ENCODE measurements at regions not wholly inside any gene's neighbourhood (a gene's known extent, or its start where the extent isn't known, plus 50 kb on each side); places are given as distances from the start of the nearest gene placed in this dataset.

DNA sequence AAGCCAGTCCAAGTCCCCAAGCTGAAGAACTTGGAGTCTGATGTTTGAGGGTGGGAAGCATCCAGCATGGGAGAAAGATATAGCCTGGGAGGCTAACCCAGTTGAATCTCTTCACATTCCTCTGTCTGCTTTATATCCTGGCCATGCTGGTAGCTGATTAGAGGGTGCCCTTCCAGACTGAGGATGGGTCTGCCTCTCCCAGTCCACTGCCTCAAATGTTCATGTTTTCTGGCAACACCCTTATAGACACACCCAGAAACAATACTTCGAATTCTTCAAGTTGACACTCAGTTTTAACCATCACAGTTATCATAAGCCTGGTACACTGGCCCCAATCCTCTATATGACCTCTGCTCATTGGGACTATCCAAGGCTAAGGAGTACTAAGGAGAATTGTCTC, 124.1 kb upstream of the WDR1 start:
- ATAC-seq (no peak), DNase-seq (ENCODE audit: low spot score) (no peak)
- no peaks in the 10 kb centered on the region for H3K36me3 ChIP-seq (ENCODE audit: insufficient read depth)
- no peaks in the 10 kb centered on the region for H3K4me1 ChIP-seq (ENCODE audit: insufficient read depth)
- Mint-ChIP-seq H3K27me3 (ENCODE audit: insufficient read depth, low read depth, poor library complexity) (no peaks in the 10 kb centered on the region), H3K9me3 (no peaks in the 10 kb centered on the region), H3K4me1 (no peaks in the 10 kb centered on the region), H3K4me3 (no peak overlapping the region), H3K36me3 (ENCODE audit: low read depth) (no peaks in the 10 kb centered on the region), H3K27ac (no peak overlapping the region)
- no peak overlapping the region for H3K4me3 ChIP-seq
- H2AFZ ChIP-seq, result no peak overlapping the region
- H3K27me3 ChIP-seq (ENCODE audit: insufficient read depth), result no peaks in the 10 kb centered on the region
- H3K27ac ChIP-seq (ENCODE audit: low read depth), result no peak overlapping the region
- H4K20me1 ChIP-seq (replicated peaks; ENCODE audit: insufficient read depth), result no peaks in the 10 kb centered on the region
- no peak for TF ChIP-seq CREB1 (CRISPR knock-in tag; IDR thresholded peaks at IDR 0.05; ENCODE audit: low read depth)
- TF ChIP-seq, protein P1, sequence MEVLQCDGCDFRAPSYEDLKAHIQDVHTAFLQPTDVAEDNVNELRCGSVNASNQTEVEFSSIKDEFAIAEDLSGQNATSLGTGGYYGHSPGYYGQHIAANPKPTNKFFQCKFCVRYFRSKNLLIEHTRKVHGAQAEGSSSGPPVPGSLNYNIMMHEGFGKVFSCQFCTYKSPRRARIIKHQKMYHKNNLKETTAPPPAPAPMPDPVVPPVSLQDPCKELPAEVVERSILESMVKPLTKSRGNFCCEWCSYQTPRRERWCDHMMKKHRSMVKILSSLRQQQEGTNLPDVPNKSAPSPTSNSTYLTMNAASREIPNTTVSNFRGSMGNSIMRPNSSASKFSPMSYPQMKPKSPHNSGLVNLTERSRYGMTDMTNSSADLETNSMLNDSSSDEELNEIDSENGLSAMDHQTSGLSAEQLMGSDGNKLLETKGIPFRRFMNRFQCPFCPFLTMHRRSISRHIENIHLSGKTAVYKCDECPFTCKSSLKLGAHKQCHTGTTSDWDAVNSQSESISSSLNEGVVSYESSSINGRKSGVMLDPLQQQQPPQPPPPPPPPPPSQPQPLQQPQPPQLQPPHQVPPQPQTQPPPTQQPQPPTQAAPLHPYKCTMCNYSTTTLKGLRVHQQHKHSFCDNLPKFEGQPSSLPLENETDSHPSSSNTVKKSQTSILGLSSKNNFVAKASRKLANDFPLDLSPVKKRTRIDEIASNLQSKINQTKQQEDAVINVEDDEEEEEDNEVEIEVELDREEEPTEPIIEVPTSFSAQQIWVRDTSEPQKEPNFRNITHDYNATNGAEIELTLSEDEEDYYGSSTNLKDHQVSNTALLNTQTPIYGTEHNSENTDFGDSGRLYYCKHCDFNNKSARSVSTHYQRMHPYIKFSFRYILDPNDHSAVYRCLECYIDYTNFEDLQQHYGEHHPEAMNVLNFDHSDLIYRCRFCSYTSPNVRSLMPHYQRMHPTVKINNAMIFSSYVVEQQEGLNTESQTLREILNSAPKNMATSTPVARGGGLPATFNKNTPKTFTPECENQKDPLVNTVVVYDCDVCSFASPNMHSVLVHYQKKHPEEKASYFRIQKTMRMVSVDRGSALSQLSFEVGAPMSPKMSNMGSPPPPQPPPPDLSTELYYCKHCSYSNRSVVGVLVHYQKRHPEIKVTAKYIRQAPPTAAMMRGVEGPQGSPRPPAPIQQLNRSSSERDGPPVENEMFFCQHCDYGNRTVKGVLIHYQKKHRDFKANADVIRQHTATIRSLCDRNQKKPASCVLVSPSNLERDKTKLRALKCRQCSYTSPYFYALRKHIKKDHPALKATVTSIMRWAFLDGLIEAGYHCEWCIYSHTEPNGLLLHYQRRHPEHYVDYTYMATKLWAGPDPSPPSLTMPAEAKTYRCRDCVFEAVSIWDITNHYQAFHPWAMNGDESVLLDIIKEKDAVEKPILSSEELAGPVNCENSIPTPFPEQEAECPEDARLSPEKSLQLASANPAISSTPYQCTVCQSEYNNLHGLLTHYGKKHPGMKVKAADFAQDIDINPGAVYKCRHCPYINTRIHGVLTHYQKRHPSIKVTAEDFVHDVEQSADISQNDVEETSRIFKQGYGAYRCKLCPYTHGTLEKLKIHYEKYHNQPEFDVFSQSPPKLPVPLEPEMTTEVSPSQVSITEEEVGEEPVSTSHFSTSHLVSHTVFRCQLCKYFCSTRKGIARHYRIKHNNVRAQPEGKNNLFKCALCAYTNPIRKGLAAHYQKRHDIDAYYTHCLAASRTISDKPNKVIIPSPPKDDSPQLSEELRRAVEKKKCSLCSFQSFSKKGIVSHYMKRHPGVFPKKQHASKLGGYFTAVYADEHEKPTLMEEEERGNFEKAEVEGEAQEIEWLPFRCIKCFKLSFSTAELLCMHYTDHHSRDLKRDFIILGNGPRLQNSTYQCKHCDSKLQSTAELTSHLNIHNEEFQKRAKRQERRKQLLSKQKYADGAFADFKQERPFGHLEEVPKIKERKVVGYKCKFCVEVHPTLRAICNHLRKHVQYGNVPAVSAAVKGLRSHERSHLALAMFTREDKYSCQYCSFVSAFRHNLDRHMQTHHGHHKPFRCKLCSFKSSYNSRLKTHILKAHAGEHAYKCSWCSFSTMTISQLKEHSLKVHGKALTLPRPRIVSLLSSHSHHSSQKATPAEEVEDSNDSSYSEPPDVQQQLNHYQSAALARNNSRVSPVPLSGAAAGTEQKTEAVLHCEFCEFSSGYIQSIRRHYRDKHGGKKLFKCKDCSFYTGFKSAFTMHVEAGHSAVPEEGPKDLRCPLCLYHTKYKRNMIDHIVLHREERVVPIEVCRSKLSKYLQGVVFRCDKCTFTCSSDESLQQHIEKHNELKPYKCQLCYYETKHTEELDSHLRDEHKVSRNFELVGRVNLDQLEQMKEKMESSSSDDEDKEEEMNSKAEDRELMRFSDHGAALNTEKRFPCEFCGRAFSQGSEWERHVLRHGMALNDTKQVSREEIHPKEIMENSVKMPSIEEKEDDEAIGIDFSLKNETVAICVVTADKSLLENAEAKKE (CRISPR knock-in tag; IDR thresholded peaks at IDR 0.05), result no peak
- TF ChIP-seq ETS1 (IDR thresholded peaks at IDR 0.05), result no peak
- no peak for TF ChIP-seq POLR2AphosphoS5 (IDR thresholded peaks at IDR 0.05; ENCODE audit: low read depth)
- no peak for TF ChIP-seq ZNF331 (CRISPR knock-in tag; IDR thresholded peaks at IDR 0.05; ENCODE audit: low read depth)
- no peak for TF ChIP-seq ZNF114 (CRISPR knock-in tag; IDR thresholded peaks at IDR 0.05)
- no peak for TF ChIP-seq EZH2 (IDR thresholded peaks at IDR 0.05; ENCODE audit: low read depth, unreplicated experiment)
- TF ChIP-seq JUNB (IDR thresholded peaks at IDR 0.05; ENCODE audit: unreplicated experiment), result no peak
- no peak for TF ChIP-seq EZH2phosphoT487 (IDR thresholded peaks at IDR 0.05; ENCODE audit: unreplicated experiment)
- no peak for TF ChIP-seq NANOG (IDR thresholded peaks at IDR 0.05; ENCODE audit: borderline replicate concordance)
- TF ChIP-seq, protein P2, sequence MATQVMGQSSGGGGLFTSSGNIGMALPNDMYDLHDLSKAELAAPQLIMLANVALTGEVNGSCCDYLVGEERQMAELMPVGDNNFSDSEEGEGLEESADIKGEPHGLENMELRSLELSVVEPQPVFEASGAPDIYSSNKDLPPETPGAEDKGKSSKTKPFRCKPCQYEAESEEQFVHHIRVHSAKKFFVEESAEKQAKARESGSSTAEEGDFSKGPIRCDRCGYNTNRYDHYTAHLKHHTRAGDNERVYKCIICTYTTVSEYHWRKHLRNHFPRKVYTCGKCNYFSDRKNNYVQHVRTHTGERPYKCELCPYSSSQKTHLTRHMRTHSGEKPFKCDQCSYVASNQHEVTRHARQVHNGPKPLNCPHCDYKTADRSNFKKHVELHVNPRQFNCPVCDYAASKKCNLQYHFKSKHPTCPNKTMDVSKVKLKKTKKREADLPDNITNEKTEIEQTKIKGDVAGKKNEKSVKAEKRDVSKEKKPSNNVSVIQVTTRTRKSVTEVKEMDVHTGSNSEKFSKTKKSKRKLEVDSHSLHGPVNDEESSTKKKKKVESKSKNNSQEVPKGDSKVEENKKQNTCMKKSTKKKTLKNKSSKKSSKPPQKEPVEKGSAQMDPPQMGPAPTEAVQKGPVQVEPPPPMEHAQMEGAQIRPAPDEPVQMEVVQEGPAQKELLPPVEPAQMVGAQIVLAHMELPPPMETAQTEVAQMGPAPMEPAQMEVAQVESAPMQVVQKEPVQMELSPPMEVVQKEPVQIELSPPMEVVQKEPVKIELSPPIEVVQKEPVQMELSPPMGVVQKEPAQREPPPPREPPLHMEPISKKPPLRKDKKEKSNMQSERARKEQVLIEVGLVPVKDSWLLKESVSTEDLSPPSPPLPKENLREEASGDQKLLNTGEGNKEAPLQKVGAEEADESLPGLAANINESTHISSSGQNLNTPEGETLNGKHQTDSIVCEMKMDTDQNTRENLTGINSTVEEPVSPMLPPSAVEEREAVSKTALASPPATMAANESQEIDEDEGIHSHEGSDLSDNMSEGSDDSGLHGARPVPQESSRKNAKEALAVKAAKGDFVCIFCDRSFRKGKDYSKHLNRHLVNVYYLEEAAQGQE (IDR thresholded peaks at IDR 0.05; ENCODE audit: unreplicated experiment), result no peak
- H3F3A ChIP-seq (replicated peaks; ENCODE audit: low read depth), result no peaks in the 10 kb centered on the region
- no peaks in the 10 kb centered on the region for H3K79me2 ChIP-seq (replicated peaks; ENCODE audit: insufficient read depth)
- peaks cover 14% of the 10 kb centered on the region for H3K9me2 ChIP-seq (ENCODE audit: insufficient read depth)
- no peak overlapping the region for H3K4me2 ChIP-seq

All from GM23338 (cell line).